Stimulated activated effector memory CD8-positive, alpha-beta T cell treated with anti-CD3 and anti-CD28 coated beads, Interleukin-12 subunit alpha, Interleukin-12 subunit beta, amount 100 ng/mL, for 72 hours (primary cell): ENCODE measurements at regions not wholly inside any gene's neighbourhood (a gene's known extent, or its start where the extent isn't known, plus 50 kb on each side); places are given as distances from the start of the nearest gene placed in this dataset.
"Not testable (repeated sequence)": the region's sequence is repeated elsewhere in the genome, so short reads cannot be mapped to it uniquely, and the experiment has no call there.

ENCODE experiments used
- ATAC-seq: fragments of 150-1000 bp; cut with Tn5 transposase; 2 replicates; pipeline ENCODE4 v1.10.0; 2021
- DNase-seq, 2 donors: peaks; one replicate each; pipeline ENCODE4 v3.0.0; 2021 to 2022; ENCODE audit warnings: low spot score in 2 of 2
- H3K27ac Mint-ChIP-seq: one replicate; pipeline ENCODE4 v1.8.0; 2022; ENCODE audit warnings: mild to moderate bottlenecking, mixed read lengths
- H3K36me3 Mint-ChIP-seq: one replicate; pipeline ENCODE4 v1.8.0; 2022; ENCODE audit warnings: mild to moderate bottlenecking, mixed read lengths
- H3K4me1 Mint-ChIP-seq: one replicate; pipeline ENCODE4 v1.8.0; 2022; ENCODE audit warnings: mixed read lengths
- H3K4me3 Mint-ChIP-seq: one replicate; pipeline ENCODE4 v1.8.0; 2022; ENCODE audit warnings: mild to moderate bottlenecking, mixed read lengths
- H3K9me3 Mint-ChIP-seq: one replicate; pipeline ENCODE4 v1.8.0; 2022; ENCODE audit warnings: mixed read lengths

GRCh38 chr18:58805467-58806187 is 59.0 kb upstream of the ZNF532 start:
- ATAC-seq: no peak
- Mint-ChIP-seq H3K4me3 (no peak overlapping the region), H3K4me1 (no peaks in the 10 kb centered on the region), H3K36me3 (peaks cover 5% of the 10 kb centered on the region), H3K9me3 (no peaks in the 10 kb centered on the region), H3K27ac (no peak overlapping the region)
- DNase-seq: no peak

- no peak for DNase-seq
- H3K4me3 Mint-ChIP-seq: no peak overlapping the region
- no peaks in the 10 kb centered on the region for H3K4me1 Mint-ChIP-seq
- no peak overlapping the region for H3K27ac Mint-ChIP-seq
- H3K36me3 Mint-ChIP-seq: peaks cover 5% of the 10 kb centered on the region
- peak; percentile 28 for ATAC-seq
- no peaks in the 10 kb centered on the region for H3K9me3 Mint-ChIP-seq
These were observed 57.6 kb upstream of the ZNF532 start for GRCh38 chr18:58806826-58807714.

GRCh38 chr18:58807766-58808165 is 56.9 kb upstream of the ZNF532 start:
- no peak for ATAC-seq
- H3K27ac Mint-ChIP-seq: no peak overlapping the region
- no peaks in the 10 kb centered on the region for H3K4me1 Mint-ChIP-seq
- no peak overlapping the region for H3K4me3 Mint-ChIP-seq
- no peaks in the 10 kb centered on the region for H3K9me3 Mint-ChIP-seq
- DNase-seq: no peak
- peaks cover 5% of the 10 kb centered on the region for H3K36me3 Mint-ChIP-seq

GRCh38 chr18:58808349-58808748 is 56.3 kb upstream of the ZNF532 start:
- Mint-ChIP-seq H3K9me3 (no peaks in the 10 kb centered on the region), H3K27ac (no peak overlapping the region), H3K36me3 (peaks cover 5% of the 10 kb centered on the region), H3K4me1 (no peaks in the 10 kb centered on the region), H3K4me3 (no peak overlapping the region)
- ATAC-seq (no peak), DNase-seq (no peak)

GRCh38 chr18:58811859-58812258 is 52.8 kb upstream of the ZNF532 start:
- H3K4me1 Mint-ChIP-seq, H3K27ac Mint-ChIP-seq, ATAC-seq, H3K9me3 Mint-ChIP-seq, DNase-seq, H3K4me3 Mint-ChIP-seq, H3K36me3 Mint-ChIP-seq: not testable (repeated sequence)

GRCh38 chr18:58813105-58813504 is 51.6 kb upstream of the ZNF532 start:
- no peaks in the 10 kb centered on the region for H3K4me1 Mint-ChIP-seq
- ATAC-seq: no peak
- H3K4me3 Mint-ChIP-seq: no peak overlapping the region

GRCh38 chr18:58813561-58814225 is 51.0 kb upstream of the ZNF532 start:
- no peak for ATAC-seq
- Mint-ChIP-seq H3K9me3 (no peaks in the 10 kb centered on the region), H3K4me1 (no peaks in the 10 kb centered on the region), H3K27ac (no peak overlapping the region), H3K36me3 (no peaks in the 10 kb centered on the region), H3K4me3 (no peak overlapping the region)
- no peak for DNase-seq

More at GRCh38 chr18:58813105-58813504, 51.6 kb upstream of the ZNF532 start:
- Mint-ChIP-seq H3K27ac (no peak overlapping the region), H3K36me3 (no peaks in the 10 kb centered on the region), H3K9me3 (no peaks in the 10 kb centered on the region)
- DNase-seq: no peak

- Mint-ChIP-seq H3K4me1 (peaks cover 5% of the 10 kb centered on the region), H3K9me3 (no peaks in the 10 kb centered on the region), H3K27ac (no peak overlapping the region), H3K36me3 (no peaks in the 10 kb centered on the region), H3K4me3 (no peak overlapping the region)
- no peak for DNase-seq
- no peak for ATAC-seq
These were observed 50.4 kb upstream of the ZNF532 start for GRCh38 chr18:58814317-58814716.
